Hematopoietic multipotent progenitor cell treated with erythropoietin and hydrocortisone succinate and interleukin-3 and kit ligand, for 17 days (in vitro differentiated cells): ENCODE measurements at regions not wholly inside any gene's neighbourhood (a gene's known extent, or its start where the extent isn't known, plus 50 kb on each side); places are given as distances from the start of the nearest gene placed in this dataset.

Experiments
- DNase-seq: peaks from one replicate; pipeline ENCODE4 v3.0.0-alpha.2; 2015; ENCODE audit warnings: low spot score

DNA sequence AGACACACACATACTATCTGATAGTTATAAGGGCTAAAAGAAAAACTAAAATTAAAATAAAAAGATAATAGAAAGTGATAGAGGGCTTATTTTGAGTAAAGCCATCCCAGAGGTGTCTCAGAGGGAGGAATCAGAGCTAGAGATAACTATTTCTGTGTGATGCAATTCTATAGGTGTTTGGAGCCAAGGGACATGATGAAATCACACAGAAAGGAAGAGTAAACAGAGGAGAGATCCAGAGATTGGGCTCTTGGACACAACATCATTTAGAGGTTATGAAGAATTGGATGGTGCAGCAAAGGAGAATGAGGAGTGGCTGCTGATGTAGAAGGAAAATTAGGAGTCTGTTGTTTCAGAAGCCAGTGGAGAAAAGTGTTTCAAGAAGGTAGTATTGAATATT lies 393.5 kb downstream of the DIRAS2 start:
- DNase-seq: no peak

GRCh38 chr9:90251316-90251715 lies 391.3 kb downstream of the DIRAS2 start:
- no peak for DNase-seq

GRCh38 chr9:90256345-90256744 lies 386.3 kb downstream of the DIRAS2 start:
- DNase-seq: no peak

DNA sequence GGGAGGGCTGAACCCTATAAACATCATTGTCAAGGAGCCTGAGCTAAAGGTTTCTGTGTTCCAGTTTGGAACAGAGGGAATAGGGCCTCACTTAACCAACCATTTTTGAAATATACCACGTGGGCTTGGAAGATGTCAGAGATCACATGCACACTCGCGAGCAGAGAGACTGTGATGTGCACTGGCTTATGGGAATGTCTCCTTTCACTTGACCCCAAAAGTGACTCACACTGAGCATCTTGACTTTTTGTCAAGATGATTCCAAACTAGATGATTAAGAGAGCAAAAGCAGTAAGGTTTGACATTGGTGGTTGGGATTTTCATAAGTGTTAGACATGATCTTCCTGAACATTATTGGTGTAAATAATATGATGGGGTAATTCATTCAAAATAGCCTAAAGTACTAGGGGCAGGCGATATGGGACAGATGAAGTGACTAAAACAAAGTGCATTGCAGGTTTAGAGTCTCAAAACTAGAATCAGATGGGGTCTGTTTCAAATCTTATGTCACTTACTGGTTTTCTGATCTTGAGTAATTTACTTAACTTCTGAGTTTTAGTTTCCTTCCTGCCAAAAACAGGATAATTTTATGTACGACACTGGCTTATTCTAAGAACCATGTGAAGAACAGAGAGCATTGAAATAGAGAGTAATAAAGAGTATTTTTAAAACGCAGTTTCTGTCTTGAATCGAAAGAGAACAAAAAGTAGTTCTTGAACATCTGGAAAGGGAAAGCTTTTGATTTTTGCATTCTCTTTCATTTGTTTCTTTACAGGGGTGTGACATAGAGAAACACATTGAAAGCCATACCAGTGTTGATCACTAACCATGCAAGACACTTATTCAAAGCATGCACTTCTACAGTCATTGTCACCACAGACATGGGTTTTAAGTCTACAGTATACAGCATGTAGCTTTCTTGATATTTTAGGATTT lies 383.0 kb downstream of the DIRAS2 start:
- DNase-seq: no peak

DNA sequence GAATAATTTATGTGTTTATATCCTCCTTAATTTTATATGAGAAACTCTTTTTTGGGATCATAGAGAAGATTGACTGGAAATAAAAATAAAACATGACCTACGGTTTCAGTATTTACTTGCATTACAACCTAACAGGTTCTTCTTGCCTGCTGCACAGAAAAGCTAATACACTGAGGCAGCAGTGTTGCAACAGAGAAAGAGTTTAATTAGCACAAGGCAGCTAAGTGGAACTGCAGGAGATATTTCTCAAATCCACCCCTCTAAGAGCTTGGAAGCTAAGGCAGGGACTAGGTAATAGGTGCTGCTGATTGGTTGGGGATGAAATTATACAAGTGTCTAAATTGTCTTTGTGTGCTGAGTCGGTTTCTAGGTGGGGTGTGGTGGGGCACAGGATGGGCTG lies 380.9 kb downstream of the DIRAS2 start:
- no peak for DNase-seq

DNA sequence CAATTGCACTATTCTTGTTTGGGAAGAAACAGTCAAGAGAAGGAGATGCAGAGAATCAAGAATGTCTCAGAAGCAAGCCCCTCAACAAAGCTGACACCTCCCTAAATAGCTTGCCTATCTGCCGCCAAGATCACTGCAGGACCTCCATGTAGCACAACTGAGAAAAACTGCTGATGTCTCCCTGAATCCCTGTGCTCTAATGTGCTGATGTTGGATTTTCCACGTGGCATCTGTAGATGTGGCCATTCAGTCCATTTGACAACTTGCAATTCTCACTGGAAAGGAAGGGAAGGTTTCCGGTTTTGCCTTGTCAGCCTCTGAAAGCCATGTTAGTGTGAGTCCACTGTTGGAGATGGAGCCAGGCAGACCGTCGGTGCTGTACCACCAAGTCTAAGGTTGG lies 374.0 kb downstream of the DIRAS2 start:
- no peak for DNase-seq

DNA sequence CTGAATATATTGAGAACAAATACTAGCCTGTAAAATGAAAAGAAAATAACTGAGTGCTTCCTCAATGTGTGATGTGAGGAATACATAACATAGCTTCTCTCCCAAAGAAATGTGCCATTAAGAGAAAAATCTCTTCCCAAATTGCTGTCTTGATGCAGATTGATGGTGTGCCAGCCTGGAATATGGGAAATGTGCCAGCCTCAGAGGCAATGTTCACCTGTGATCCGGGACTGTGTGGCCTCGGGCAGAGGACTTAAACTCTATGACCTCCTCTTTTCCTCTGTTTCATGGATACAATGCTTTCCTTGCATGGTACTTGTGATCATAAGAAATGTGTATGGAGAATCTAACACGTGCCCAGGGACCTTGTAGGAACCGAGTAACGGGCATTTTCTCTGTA lies 370.9 kb downstream of the DIRAS2 start:
- no peak for DNase-seq

- no peak for DNase-seq
Measured at GRCh38 chr9:90274725-90275124, 367.9 kb downstream of the DIRAS2 start.

- no peak for DNase-seq
Measured at GRCh38 chr9:90285946-90286345, 356.7 kb downstream of the DIRAS2 start.

DNA sequence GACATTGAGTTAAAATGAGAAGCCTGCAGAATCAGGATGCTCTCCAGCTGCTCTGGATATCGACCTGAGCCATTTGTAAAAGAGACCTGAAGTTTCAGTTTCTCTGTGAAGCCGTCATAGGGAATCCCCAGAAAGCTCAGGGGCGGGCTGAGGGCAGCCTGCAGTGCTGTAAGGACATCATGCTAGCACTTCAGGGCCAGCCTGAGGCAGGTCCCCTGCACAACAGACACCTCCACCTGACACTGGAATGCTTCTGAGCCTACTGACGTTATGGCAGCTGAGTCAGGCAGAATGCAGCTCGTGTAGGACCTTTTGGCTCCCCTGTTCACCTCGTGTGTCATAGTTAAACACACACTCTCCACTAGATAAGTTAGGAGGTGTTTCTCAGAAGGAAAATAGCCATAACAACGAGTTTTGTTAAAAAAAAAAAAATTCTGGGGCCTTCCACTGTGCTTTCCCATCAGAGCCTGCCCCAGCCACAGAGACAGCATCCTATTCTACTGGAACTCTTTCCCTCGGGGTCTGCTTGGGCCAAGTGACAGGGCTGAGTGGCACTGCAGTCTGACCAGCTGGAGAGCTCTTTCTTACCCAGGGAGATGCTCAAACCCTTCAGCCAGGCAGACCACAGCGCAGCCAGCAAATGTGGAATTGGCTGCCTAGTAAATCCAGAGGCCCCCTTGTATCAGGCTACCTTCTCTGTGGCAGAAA lies 354.9 kb downstream of the DIRAS2 start:
- DNase-seq: no peak

DNA sequence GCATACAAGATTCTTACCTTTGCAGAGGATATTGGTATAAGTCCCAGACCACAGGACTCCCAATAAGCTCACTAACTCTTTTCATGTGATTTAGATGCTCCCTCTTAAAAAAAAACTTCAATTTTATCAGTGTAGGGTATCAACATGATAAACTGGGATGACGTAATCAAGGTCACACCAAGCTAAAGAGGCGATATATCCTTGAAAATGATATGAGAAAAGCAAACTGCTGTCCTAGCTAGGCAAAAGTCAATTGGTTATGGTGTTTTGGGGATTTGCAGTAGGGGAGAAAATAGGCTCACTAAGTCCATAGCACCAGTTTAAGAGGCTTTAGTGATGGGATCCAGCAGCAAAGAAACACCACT lies 354.4 kb downstream of the DIRAS2 start:
- DNase-seq: no peak

DNA sequence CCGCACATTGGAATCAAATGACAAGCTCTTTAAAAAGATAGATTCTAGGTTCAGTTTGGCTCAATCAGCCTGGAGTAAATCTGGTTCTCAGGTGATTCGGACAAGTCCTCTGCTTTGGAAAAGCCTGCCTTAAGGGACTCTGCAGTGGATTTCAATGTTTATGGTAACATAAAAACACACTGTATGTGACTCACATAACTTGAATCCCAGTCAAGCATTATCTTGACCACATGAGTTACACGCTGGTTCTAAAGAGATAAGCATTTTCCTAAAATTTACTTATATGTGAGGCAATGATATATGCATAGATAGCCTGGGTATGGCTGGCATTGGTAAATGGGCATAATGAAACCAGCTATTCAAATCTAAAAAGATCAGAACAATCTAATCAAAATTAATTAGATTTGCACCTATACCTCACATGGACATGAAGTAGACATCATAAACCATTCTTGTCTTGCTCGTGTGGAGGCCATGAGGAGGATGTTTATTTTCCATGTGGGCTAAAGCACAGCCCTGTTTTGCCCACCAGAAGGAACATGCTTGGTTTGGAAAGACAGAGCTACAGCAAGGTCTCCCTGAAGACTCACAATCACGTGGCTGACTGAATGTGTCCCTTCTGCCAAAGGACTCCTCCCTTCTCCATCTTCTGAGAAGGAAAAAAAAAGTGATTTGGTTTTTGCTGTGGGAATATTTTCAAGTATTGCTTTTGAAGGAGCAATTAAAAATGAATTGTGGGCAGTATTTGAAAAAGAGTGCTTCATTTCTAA lies 351.7 kb downstream of the DIRAS2 start:
- no peak for DNase-seq

DNA sequence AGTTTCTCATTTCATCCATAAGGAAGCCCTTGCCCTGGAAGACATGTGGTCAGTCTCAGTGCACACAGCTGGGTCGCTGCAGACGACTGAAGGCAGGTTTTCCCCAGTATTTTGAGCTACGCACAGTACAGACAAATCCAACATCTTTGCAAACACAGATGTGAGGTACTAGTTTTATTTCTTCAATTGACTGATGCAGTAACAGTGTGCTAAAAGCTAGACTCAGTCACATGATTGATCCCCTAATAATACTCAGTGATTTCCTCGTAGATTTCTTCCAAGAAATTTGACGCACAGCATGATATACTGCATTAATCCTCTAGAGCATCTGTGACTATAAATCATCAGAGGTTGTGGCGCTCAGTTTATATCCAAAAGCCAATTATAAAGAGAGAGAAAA lies 346.1 kb downstream of the DIRAS2 start:
- no peak for DNase-seq

GRCh38 chr9:90299968-90300367 lies 342.7 kb downstream of the DIRAS2 start:
- no peak for DNase-seq

DNA sequence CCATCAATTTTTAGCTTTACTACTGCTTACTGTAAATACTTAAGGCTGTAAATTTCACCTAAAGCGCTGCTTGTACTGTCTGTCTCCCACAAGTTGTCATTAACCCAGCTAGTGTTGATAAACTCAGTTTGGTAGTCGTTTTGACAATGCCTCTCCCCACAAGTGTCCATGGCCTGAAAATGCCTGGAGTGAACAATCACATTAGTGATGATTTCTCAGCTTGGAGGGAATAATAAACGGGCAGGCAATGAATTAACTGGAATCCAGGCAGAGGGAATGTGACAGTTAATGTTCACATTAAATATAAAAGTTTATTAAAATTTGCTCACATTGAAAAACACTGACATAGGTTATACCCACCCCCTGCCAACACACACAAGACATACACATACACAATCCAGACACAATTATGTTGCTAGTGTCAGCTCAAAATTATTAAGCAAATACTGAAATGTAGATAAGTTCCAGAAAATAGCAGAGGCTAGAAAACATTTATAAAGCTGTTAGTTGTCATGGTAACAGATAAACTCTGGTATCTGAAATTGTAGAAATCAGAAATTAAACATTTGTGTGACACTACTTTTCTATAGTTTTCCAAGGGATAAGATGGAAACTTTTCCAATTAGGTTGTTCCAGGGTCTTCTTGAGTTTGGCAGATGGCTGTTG lies 341.9 kb downstream of the DIRAS2 start:
- DNase-seq: no peak

- no peak for DNase-seq
Measured at GRCh38 chr9:90301277-90301653, 341.4 kb downstream of the DIRAS2 start.

- DNase-seq: no peak
Measured at GRCh38 chr9:90303655-90304054, 339.0 kb downstream of the DIRAS2 start.

DNA sequence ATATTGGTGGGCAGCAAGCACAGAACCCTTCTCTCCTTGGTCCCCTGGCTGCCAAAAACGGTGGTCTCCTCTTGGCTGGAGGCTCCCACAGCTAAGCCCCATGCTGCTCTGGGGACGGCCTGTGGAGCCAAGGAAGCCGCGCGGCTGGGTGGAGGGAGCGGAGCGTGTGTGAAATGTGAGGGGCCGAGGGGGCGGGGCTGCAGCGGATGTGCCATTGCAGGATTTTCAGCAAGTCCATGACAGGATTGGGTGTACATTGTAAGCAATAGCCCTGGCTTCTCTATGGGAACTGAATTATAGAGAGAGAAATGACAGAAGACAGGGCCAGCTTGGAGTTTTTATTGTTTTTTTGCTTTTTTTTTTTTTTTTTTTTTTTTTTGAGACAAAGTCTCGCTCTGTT lies 336.5 kb downstream of the DIRAS2 start:
- DNase-seq: no peak

- DNase-seq: no peak
Measured at GRCh38 chr9:90307167-90307833, 335.3 kb downstream of the DIRAS2 start.

GRCh38 chr9:90307891-90308290 lies 334.7 kb downstream of the DIRAS2 start:
- DNase-seq: no peak

DNA sequence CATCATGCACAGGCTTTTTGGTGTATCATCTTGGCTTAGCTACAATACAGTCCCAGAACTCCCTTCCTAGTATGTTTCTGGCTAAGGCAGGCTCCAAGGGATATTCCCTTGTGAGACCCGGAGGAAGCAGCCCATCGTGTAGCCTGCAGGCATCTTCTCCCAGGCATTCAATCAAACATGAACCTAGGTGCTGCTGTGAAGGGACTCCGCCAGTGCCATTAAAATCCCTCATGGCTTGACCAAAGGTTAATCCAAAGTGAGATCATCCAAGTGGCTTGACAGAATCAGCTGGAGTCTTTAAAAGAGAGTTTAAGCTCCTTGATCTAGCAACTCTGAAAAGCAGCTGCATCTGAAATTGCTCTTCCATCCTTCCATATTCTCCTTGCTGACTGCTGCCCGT lies 333.9 kb downstream of the DIRAS2 start:
- no peak for DNase-seq
